Stimulated activated CD8-positive, alpha-beta memory T cell treated with anti-CD3 and anti-CD28 coated beads, Interleukin-12 subunit alpha, Interleukin-12 subunit beta, amount 100 ng/mL, for 1 hour (primary cell): ENCODE measurements at regions not wholly inside any gene's neighbourhood (a gene's known extent, or its start where the extent isn't known, plus 50 kb on each side); places are given as distances from the start of the nearest gene placed in this dataset.
A peak's percentile ranks its signal among the peaks of the same experiment; 100 is the strongest.

Experiments
- DNase-seq: peaks from one replicate; pipeline ENCODE4 v3.0.0-alpha.2; 2020; ENCODE audit warnings: low read depth

DNA sequence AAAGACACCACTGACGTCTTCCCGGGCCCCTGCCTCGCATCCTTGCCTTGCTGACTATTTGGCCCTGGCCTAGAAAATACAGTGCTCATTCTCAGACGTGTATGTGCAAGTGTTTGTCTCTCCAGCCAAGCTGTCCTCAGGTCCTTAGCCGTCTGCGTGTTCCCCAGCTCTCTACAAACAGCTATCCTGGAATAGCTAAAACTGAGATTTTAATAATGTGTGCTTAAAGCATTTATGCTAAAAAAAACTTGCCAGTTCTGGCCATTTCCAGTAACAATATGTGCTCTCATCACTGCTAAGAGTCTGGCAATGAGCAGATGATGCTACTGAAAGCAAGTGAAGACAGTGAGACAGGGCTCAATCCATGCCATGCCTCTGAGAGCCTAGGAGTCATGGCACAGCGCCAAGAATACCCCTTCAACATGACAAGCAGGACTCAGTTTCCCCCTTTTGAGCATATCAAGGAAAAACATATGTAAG, 55.7 kb downstream of the IRF2BP2 start:
- DNase-seq = no peak

DNA sequence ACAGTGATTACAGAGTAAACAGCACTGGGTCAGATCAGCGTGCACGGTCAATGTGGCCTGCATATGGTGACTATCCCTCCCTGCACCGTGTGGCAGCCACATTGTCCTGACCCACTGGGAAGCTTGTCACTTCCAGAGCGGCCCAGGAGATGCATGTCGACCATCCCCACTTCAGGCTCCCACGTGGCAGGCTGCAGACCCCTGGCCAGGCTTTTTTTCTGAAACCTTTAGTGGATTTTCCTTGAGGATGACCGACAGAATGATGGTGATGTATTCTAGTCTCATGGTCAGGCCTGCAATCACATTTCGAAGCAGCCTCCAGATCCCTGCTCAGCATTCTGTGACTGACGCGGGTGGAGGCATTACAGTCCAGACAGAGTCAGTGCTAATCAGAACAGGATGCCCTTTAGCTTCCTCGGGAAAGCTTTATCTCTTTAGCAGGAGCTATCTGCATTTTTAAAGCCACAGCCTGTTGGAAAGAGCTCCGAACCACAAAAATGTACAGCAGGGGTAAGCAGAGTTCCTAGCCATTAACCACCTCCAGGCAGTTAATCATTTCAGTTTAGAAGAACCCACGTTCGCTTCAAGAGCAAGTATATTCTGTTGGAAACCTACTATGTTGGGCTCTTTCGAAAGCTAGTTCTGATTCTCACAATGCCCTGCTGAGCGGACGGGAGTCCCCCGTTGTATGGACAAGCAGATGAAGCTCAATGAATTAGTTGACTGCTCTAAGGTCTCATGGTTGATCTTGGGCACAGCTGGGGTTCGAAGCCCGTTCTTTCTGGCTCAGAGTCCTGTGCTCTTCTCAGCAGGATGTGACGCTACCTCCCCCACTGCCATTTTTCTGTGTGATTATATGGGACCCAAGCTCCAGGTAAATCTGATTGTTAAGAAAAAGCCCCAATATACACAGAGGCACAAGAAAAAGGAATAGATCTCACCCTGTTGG, 56.5 kb downstream of the IRF2BP2 start:
- DNase-seq = no peak

DNA sequence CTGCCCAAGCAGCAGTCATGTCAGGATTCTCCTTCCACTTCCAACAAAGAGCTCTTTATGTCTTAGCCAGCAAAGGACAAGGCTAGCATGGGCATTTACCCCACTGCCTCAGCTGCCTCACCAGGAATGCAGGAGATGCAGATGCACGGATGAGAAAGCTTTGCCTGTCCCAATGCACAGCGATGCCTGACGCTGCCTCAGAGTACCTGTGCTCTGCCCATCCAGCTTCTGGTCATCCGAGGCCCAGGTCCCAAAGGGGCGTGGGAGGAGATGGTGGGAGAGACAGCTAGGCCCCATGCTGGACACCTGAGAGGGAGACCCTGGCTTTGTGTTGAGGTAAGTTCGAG, 59.0 kb downstream of the IRF2BP2 start:
- no peak for DNase-seq

DNA sequence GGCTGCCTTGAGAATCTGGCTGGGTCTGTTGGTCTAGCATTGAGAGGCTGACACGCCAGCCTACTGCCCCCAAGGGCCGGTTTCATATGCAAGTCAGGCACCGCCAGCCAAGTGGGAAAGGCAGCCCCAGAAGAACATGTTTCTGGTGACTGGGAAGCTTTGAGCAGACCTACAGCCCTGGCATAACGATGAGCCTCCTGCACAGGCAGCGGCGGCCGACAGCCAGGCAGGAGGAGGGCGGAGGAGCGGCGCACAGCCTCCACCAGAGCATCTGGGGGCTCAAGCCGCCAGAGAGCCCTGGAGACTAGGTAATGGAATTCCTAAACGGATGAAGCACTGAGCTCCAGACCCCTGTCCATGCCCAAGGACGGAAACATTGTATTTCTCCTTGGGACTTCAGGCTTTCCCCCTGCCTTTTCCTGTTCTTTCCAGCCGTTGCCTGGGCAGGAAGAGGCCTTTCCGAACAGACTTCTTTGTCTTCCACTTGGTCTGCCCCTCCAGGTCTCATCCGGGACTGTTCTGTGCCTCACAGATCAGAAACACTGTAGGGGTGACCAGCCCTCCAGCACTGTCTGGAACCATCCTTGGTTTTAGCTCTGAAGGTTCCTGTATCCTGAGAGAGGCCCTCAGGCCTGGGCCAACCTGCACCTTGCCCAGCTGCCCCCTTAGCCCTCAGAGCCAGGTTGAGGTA, 59.5 kb downstream of the IRF2BP2 start:
- DNase-seq = no peak

DNA sequence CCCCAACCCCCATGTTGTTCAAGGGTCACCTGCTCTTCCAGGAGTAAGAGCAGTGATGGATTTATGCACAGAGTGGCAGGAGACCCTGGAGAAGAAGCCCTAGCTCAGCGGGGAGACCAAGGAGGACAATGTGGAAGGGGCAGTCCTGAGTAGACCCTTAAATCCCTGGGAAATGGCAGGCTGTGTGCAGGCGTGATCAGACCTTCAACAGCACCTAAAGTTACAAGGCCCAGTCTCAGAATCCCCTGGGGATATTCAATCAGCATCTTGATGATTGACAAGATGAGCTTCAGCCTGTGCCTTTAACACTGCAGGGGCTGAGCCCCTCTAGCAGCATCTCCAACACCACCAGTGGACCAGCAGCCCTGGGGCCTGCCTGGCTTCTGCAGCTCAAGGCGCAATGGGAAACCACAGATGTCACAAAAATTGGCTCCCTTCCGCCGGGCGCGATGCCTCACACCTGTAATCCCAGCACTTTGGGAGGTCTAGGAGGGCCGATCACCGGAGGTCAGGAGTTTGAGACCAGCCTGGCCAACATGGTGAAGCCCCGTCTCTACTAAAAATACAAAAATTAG, 60.4 kb downstream of the IRF2BP2 start:
- DNase-seq = no peak

DNA sequence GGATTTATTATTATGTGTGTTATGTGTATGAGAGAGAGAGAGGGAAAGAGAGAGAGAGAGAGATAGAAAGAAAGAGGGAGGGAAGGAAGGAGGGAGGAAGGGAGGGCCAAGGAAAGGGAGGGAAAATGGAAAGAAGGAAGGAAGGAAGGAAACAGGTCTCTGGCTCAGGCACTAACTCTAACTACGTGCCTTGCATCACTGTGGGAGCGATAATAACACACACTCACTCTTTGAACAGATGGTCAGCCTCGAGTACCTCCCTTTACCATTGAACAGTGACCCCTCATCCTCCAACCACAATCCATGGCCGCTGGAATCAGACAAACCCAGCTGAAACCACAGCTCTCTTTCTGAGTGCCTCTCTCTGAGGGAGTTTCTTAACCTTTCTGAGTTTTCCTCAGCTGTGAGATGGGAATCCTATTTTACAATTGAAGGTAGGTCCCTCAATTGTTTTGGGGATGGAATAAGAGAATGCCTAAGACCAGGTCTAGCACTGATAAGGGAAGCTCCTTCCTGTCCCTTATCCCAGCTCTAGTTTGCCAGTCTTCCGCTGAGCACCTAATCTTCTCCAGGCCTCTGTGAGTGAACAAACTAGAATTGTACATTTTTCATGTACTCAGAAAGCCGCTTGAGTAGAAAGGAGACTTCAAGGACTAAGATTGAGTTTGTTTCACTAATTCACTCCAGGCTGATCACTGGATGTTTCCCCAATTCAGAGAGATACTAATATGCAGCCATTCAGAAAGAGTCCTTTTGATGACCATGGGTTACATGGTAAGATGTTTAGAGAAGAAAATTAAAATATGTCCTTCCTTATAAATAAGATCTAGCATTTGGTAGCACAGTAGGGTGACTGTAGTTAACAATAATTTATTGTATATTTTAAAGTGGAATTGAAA, 62.8 kb downstream of the IRF2BP2 start:
- no peak for DNase-seq

DNA sequence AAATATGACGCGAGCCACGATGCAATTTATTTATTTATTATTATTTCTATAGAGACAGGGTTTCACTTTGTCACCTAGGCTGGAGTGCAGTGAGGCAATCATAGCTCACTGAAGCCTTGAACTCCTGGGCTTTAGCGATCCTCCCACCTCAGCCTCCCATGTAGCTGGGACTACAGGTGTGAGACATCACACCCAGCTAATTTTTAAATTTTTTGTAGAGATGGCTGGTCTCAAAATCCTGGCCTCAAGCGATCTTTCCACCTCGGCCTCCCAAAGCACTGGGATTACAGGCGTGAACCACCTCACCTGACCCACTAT, 63.6 kb downstream of the IRF2BP2 start:
- DNase-seq = no peak

DNA sequence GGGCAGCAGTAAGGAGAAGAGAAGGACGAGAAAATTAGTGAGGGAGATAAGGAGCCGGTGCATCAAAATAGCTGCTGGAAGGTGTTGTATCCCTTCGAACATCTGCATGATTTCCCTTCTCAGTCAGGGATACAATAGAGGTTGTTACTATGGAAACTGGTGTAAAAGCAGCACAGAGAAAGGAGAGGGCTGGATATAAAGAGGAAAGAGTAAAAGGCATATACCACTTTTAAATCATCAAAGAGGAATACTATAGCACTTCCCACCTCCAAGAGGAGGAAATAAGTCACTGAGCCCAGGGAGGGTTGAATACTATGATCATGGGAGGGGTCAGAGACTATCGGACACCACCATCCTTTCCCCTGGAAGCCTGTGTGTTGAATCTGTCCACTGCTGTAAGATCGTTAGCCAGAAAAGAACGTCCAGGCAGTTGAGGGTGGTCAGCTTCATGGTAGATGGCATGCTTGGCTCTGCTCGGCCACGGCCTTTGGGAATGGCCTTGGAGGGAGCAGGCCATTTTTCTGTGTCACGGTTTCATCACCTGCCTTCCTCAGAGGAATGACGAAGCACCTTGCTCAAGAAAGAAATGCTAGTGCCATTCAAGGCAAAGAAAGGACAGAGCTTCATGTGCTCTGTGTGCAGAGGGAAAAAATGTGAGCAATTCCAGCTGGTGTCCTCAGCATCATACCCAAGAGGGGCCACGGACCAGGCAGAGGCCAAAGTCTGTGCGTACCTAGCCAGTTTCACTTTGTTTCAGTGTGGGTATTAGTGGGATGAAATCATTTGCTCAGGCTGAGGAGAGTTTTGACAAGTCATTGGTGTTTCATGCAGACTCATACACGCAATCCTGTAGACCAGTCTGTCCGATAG, 64.2 kb downstream of the IRF2BP2 start:
- DNase-seq = no peak

DNA sequence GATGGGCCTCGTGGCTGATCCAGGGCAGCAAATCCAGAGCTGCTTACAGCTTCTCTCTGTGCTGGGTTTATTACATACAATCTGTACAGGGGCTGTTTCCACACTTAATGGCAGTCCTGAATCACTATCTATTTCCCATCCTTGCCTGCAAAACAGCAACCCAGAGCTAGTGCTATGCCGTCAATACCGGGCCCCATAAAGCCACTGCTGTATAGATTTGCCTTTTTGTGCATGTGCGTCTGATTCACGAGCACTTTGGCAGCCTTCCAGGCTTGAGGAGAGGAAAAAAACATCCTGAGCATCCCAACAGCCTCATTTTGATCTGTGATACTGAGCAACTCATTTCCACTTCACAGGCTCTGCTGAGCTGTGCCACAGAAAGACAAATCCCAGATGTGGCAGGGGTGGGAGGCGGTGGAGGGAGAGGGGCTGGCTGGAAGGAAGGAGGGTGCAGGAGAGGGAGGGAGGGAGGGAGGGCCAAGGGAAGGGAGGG, 65.2 kb upstream of the TARBP1 start:
- peak; percentile 25 for DNase-seq

DNA sequence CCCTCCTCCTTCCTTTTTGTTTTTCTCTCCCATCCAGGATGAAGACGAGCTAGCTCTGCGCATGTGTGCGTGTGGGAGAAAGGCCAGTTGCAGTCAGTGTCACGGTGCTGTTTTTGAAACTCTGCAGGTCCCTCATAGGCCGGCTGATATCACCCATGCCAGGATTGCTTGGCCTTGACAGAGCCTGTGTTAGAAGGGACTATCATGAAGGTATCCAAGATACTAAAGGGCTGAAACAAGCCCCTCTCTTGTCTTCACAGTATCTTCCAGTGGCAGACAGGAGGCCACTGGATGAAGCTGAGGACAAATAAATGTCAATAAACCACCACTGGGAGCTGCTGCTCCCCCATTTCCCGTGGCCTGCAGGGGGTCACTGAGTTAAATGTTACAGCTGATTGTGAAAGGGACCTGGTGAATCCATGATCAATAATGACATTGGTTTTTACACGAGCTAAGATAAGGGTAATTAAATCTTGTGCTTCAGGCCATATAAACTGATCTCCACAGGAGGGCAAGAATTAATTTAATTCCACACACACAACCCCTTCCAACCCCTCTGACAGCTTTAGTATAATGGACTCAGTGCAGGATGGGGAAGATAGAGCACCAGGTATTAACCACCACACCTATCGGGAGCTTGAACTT, 64.6 kb upstream of the TARBP1 start:
- no peak for DNase-seq

DNA sequence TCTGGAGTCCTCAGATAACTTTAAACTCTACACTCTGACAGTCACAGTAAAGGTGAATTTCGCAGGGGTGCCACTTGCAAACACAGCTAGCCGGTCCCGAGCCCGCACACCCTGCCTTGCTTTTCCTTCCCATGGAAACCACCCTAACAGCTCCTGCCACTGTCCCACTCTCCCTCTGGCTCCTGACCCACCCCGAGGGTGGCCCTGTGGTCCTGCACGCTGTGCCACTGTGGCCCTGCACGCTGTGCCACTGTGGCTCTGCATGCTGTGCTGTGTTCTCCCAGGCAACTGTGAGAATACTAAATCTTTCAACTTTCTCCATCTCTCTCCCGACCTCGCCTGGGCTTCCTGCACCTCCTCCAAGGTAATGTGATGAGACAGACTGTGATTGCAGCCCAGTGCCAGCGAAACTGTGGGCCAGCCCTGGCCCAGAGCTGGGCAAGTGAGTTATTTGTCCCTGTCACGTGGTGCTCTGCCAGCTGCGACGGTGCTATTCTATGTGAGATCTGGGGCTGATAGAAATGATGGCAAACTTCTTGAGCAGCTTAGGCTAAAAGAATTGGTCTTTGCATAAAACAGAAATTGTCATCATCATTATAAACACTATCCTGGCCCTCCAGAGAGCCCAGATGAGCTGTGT, 63.4 kb upstream of the TARBP1 start:
- DNase-seq = no peak

DNA sequence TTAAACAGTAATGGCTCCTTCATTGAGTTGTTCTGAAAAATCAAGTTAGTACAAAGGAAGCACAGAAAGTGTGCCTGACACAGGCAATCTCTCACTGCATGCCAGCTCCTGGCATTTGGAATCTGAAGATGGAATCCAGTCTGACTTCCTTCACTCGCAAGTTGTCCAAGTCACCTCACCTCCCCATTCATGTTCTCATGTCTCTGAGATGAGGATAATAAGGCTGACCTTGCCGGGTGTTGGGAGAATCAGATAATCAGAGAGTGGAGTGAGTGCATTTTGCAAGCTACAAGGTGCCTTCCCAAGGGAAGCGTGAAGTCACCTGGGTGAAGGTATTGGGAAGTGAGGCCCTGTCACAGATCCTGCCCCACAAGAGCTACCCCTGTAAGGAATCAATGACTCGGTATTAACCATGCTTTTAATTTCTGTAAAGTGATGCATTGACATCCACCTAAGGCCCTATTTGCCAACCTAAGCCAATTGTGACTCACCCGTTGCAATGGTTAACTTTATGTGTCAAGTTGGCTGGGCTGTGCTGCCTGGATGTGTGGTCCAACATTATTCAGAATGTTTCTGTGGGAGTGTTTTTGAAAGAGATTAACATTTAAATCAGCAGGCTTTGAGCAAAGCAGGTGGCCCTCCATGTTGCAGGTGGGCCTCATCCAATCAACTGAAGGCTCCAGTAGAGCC, 62.5 kb upstream of the TARBP1 start:
- DNase-seq = no peak

DNA sequence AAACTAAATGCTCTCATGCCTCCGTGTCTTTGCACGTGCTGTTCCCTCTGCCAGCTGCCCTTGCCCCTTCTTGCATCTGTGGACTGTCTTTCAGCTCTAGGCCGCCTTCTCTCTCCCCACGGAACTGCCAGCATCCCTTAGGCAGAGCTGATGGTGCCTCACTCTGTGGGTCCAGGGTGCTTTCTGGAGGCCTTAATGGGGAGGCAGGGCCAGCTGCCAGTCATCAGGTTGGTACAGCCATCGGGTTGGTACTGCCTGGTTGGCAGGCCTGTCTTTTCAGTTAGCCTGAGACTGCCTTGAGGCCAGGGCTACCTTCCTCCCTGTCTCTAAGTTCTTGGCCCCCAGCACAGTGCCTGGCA, 61.4 kb upstream of the TARBP1 start:
- no peak for DNase-seq

DNA sequence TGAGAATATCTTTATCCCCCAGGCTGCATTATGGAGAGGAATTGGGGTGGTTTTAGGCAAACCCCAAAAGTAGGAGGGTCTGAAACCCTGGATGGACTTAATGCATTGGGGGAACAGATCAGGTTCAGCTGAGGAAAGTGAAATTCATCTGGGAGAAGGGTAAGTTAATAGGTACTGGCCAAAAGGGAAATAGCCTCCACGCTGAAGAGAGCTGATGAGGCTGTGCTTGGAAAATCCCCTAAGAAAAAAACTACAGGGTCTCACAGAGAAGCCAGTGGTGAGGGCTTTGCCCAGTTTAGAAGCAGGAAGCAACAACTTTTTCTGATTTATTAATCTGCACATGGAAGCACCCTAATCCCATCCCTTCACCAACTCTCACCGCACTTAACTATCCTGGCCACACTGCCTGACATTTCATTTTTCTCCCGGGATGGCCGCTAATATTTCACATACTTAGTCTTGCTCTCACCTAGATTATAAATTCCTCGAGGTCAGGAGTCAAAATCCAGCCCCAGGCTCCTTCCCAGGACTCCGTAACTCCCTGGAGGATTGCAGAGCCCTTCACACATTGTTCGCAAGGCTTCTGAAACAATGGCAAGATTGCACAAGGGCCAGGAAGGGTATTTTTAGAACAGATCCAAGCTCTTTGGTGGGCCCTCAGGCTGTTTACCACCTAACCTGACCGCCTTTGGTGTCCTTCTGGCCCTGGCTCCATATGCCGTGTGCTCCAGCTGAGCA, 60.9 kb upstream of the TARBP1 start:
- DNase-seq = no peak

DNA sequence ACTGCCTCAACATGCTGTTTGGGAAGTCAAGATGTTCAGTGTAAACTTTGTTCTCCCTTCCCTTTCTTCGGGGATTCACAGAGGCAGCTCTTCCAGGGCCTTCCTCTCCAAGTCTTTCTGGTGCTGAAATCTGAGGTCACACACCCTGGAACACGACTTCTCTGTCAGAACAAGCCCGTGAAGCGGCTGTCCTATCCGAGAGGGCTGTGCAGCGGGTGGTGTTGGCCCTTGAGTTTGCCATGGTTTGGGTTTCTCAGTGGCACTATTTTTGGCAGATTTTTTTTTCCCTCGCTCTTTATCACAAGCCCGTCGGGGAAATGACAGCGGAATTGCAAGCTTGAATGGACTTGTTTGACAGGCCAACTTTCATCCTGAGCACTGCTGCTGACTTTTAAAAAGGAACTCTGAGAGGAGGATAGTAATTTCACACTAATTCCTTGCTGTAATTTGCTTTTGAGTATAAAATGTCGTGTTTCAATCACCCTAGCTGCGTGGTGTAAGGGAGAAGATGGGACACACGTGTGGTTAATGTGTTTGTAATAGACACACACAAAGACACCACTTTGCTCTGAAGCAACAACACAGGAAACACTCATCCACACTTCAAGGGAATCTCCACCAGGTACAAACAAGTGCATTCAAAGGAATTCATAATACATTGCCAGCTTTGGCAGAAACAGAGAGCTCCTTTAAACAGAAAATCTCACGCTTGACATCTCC, 60.1 kb upstream of the TARBP1 start:
- DNase-seq = no peak

DNA sequence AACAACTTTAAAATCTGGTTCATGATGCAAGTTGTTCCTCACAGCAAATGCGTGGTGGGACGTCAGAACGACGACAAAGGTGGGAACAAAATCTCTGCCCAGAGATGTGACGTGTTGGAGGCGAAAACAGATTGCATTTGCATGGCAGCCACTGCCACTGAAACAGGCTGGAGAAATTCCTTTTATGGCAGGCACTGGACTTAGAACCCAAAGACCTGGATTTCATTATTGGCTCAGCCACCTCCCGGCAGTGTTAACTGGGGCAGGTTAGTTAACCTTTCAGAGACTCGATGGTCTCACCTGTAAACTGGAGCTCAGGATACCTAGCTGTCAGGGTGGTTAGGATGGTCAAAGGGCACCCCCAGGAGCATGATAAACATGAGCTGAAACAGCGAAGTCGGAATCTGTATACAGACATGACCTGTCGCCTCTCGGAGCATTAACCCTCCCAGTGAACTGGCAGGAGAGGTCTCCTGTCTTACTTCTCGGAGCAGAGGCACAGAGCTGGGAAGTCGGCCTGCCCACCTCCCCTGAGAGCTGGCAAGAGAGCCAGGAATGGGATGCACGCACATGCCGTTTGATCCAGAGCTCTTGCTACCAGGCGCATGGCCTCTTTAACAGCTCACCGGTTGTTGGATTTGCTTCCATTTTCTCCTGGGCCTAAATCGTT, 59.2 kb upstream of the TARBP1 start:
- DNase-seq = no peak

DNA sequence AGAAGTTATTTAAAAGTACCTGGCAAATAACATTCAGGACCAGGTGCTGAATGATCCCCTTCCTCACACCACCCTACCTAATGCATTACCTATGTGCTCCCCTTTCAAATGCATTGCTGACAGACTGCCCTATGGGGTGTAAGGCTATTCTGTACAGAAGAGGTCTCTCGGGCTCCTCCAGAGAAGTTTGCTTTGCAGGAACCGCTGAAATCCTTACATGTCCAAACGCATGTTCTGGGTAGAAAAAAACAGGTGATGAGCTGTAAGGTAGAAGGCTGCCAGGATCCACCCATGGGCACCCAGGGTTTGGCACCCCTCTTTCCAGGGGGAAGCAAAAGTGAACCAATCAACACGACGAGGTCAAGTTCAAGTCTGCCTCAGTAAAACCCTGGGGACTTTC, 58.3 kb upstream of the TARBP1 start:
- no peak for DNase-seq

DNA sequence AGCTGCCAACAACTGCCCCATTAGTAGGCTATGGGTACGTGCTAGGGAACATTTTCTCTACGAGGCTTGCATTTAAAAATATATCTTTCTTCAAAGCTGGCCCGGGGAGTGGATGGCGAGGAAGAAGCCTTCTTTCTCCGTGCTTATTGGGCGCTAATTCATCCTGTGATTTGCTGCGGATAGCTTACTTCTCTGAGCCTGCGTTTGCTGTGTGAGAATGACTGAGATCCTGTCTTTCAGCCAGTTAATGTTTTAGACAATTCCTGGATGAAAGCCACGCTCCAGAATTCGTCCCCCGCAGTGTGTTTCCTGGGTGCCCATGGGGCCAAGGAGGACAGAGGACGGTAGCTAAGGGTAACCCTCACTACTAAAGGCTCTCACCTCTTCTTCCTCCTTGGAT, 57.8 kb upstream of the TARBP1 start:
- no peak for DNase-seq
